Esophagus squamous epithelium (tissue), 4 donors: ENCODE measurements at regions not wholly inside any gene's neighbourhood (a gene's known extent, or its start where the extent isn't known, plus 50 kb on each side); places are given as distances from the start of the nearest gene placed in this dataset.

ENCODE experiments used
- POLR2A ChIP-seq, 4 donors: fragments of 450-650 bp; IDR thresholded peaks; one replicate each; pipeline ENCODE4 v1.6.1; 2017; ENCODE audit warnings: antibody characterized with exemption in 4 of 4, mild to moderate bottlenecking in 4 of 4, moderate library complexity in 3 of 4
- TF ChIP-seq, protein P1 (sequence below), 6 experiments: fragments of 450-650 bp in 4 of 6; fragments of 200-600 bp in 2 of 6; sonication (generic) in 2 of 6; IDR thresholded peaks; one replicate each; pipeline ENCODE4 v1.5.1; 2016 to 2019; ENCODE audit warnings: antibody characterized with exemption in 6 of 6, mild to moderate bottlenecking in 4 of 6, moderate library complexity in 4 of 6

- TF ChIP-seq, protein P1, sequence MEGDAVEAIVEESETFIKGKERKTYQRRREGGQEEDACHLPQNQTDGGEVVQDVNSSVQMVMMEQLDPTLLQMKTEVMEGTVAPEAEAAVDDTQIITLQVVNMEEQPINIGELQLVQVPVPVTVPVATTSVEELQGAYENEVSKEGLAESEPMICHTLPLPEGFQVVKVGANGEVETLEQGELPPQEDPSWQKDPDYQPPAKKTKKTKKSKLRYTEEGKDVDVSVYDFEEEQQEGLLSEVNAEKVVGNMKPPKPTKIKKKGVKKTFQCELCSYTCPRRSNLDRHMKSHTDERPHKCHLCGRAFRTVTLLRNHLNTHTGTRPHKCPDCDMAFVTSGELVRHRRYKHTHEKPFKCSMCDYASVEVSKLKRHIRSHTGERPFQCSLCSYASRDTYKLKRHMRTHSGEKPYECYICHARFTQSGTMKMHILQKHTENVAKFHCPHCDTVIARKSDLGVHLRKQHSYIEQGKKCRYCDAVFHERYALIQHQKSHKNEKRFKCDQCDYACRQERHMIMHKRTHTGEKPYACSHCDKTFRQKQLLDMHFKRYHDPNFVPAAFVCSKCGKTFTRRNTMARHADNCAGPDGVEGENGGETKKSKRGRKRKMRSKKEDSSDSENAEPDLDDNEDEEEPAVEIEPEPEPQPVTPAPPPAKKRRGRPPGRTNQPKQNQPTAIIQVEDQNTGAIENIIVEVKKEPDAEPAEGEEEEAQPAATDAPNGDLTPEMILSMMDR (IDR thresholded peaks at IDR 0.05), result no peak
- TF ChIP-seq POLR2A (IDR thresholded peaks at IDR 0.05), result no peak
Measured at GRCh38 chr10:113292743-113293142, 260.1 kb upstream of the HABP2 start.
